Glutamatergic neuron (in vitro differentiated cells): ENCODE measurements at regions not wholly inside any gene's neighbourhood (a gene's known extent, or its start where the extent isn't known, plus 50 kb on each side); places are given as distances from the start of the nearest gene placed in this dataset.

ENCODE experiments used
- DNase-seq: peaks from one replicate; pipeline ENCODE4 v3.0.0; 2022
- H3K27ac Mint-ChIP-seq: one replicate; pipeline ENCODE4 v1.8.0; 2020; ENCODE audit warnings: mild to moderate bottlenecking, mixed read lengths, inconsistent platforms; ENCODE audit not compliant: unreplicated experiment
- H3K27me3 Mint-ChIP-seq: one replicate; pipeline ENCODE4 v1.8.0; 2020; ENCODE audit warnings: mild to moderate bottlenecking, moderate library complexity, mixed read lengths, inconsistent platforms; ENCODE audit not compliant: unreplicated experiment
- H3K36me3 Mint-ChIP-seq: one replicate; pipeline ENCODE4 v1.8.0; 2020; ENCODE audit warnings: mild to moderate bottlenecking, mixed read lengths, inconsistent platforms; ENCODE audit not compliant: unreplicated experiment
- H3K4me1 Mint-ChIP-seq: one replicate; pipeline ENCODE4 v1.8.0; 2020; ENCODE audit warnings: mild to moderate bottlenecking, low read depth, mixed read lengths, inconsistent platforms; ENCODE audit not compliant: unreplicated experiment
- H3K4me3 Mint-ChIP-seq: one replicate; pipeline ENCODE4 v1.8.0; 2020; ENCODE audit warnings: mild to moderate bottlenecking, mixed read lengths, inconsistent platforms; ENCODE audit not compliant: unreplicated experiment
- H3K9me3 Mint-ChIP-seq: one replicate; pipeline ENCODE4 v1.8.0; 2020; ENCODE audit warnings: mild to moderate bottlenecking, moderate library complexity, mixed read lengths, inconsistent platforms; ENCODE audit not compliant: unreplicated experiment
- CTCF ChIP-seq: fragments of 200-600 bp; sonication (generic); IDR thresholded peaks from one replicate; pipeline ENCODE4 v1.5.0; 2021; ENCODE audit not compliant: partially characterized antibody, unreplicated experiment

- Mint-ChIP-seq H3K36me3 (no peaks in the 10 kb centered on the region), H3K27ac (no peak overlapping the region), H3K27me3 (peaks cover 2% of the 10 kb centered on the region), H3K9me3 (no peaks in the 10 kb centered on the region), H3K4me1 (peaks cover 3% of the 10 kb centered on the region), H3K4me3 (no peak overlapping the region)
- TF ChIP-seq CTCF = no peak
- no peak for DNase-seq
These were observed 835.0 kb upstream of the PCDH20 start for GRCh38 chr13:62250501-62251201.

GRCh38 chr13:62246581-62246980 lies 830.9 kb upstream of the PCDH20 start:
- no peaks in the 10 kb centered on the region for H3K9me3 Mint-ChIP-seq
- H3K27ac Mint-ChIP-seq = no peak overlapping the region
- no peaks in the 10 kb centered on the region for H3K36me3 Mint-ChIP-seq
- no peak for DNase-seq
- TF ChIP-seq CTCF = no peak
- H3K4me3 Mint-ChIP-seq = no peak overlapping the region
- peaks cover under 1% of the 10 kb centered on the region for H3K4me1 Mint-ChIP-seq
- H3K27me3 Mint-ChIP-seq = no peaks in the 10 kb centered on the region

GRCh38 chr13:62243106-62243505 lies 827.5 kb upstream of the PCDH20 start:
- TF ChIP-seq CTCF = no peak
- Mint-ChIP-seq H3K9me3 (no peaks in the 10 kb centered on the region), H3K36me3 (no peaks in the 10 kb centered on the region), H3K27me3 (no peaks in the 10 kb centered on the region), H3K4me3 (no peak overlapping the region), H3K4me1 (no peaks in the 10 kb centered on the region), H3K27ac (no peak overlapping the region)
- no peak for DNase-seq

- Mint-ChIP-seq H3K27ac (no peak overlapping the region), H3K36me3 (no peaks in the 10 kb centered on the region), H3K27me3 (no peaks in the 10 kb centered on the region), H3K9me3 (no peaks in the 10 kb centered on the region), H3K4me1 (no peaks in the 10 kb centered on the region), H3K4me3 (no peak overlapping the region)
- no peak for TF ChIP-seq CTCF
- no peak for DNase-seq
These were observed 819.3 kb upstream of the PCDH20 start for GRCh38 chr13:62234780-62235440.

GRCh38 chr13:62210951-62211350 lies 795.3 kb upstream of the PCDH20 start:
- Mint-ChIP-seq H3K4me1 (peaks cover 8% of the 10 kb centered on the region), H3K36me3 (no peaks in the 10 kb centered on the region), H3K9me3 (peaks cover 1% of the 10 kb centered on the region), H3K27me3 (no peaks in the 10 kb centered on the region), H3K27ac (no peak overlapping the region), H3K4me3 (no peak overlapping the region)
- DNase-seq = no peak
- TF ChIP-seq CTCF = no peak
